Osteocyte (in vitro differentiated cells): ENCODE measurements at regions not wholly inside any gene's neighbourhood (a gene's known extent, or its start where the extent isn't known, plus 50 kb on each side); places are given as distances from the start of the nearest gene placed in this dataset.

ENCODE experiments used
- DNase-seq: peaks from one replicate; pipeline ENCODE4 v3.0.0; 2021; ENCODE audit warnings: mixed read lengths; ENCODE audit not compliant: unreplicated experiment; ENCODE audit errors: extremely low spot score
- H3K27ac Mint-ChIP-seq: one replicate; pipeline ENCODE4 v1.8.0; 2021; ENCODE audit warnings: mild to moderate bottlenecking, mixed read lengths; ENCODE audit not compliant: unreplicated experiment
- H3K27me3 Mint-ChIP-seq: one replicate; pipeline ENCODE4 v1.8.0; 2021; ENCODE audit warnings: mixed read lengths; ENCODE audit not compliant: unreplicated experiment
- H3K36me3 Mint-ChIP-seq: one replicate; pipeline ENCODE4 v1.8.0; 2021; ENCODE audit warnings: mixed read lengths; ENCODE audit not compliant: unreplicated experiment
- H3K4me1 Mint-ChIP-seq: one replicate; pipeline ENCODE4 v1.8.0; 2021; ENCODE audit warnings: mixed read lengths; ENCODE audit not compliant: unreplicated experiment
- H3K4me3 Mint-ChIP-seq: one replicate; pipeline ENCODE4 v1.8.0; 2021; ENCODE audit warnings: mild to moderate bottlenecking, moderate library complexity, mixed read lengths; ENCODE audit not compliant: unreplicated experiment
- H3K9me3 Mint-ChIP-seq: one replicate; pipeline ENCODE4 v1.8.0; 2021; ENCODE audit warnings: mixed read lengths; ENCODE audit not compliant: unreplicated experiment
- CTCF ChIP-seq: fragments of 200-600 bp; sonication (generic); IDR thresholded peaks from 2 replicates; pipeline ENCODE4 v1.5.0; 2021; ENCODE audit warnings: antibody characterized with exemption, mild to moderate bottlenecking, moderate library complexity

GRCh38 chr7:13518738-13519137 is 470.7 kb downstream of the ETV1 start:
- no peak overlapping the region for H3K27ac Mint-ChIP-seq
- H3K4me1 Mint-ChIP-seq, result no peaks in the 10 kb centered on the region
- DNase-seq, result no peak
- no peaks in the 10 kb centered on the region for H3K36me3 Mint-ChIP-seq
- H3K4me3 Mint-ChIP-seq, result no peak overlapping the region
- TF ChIP-seq CTCF, result no peak
- no peaks in the 10 kb centered on the region for H3K9me3 Mint-ChIP-seq
- H3K27me3 Mint-ChIP-seq, result peaks cover 7% of the 10 kb centered on the region

- Mint-ChIP-seq H3K27ac (no peak overlapping the region), H3K36me3 (no peaks in the 10 kb centered on the region), H3K4me1 (no peaks in the 10 kb centered on the region), H3K27me3 (peaks cover 10% of the 10 kb centered on the region), H3K4me3 (no peak overlapping the region), H3K9me3 (no peaks in the 10 kb centered on the region)
- no peak for DNase-seq
- TF ChIP-seq CTCF, result no peak
Observed at GRCh38 chr7:13524076-13524475, 465.4 kb downstream of the ETV1 start.

DNA sequence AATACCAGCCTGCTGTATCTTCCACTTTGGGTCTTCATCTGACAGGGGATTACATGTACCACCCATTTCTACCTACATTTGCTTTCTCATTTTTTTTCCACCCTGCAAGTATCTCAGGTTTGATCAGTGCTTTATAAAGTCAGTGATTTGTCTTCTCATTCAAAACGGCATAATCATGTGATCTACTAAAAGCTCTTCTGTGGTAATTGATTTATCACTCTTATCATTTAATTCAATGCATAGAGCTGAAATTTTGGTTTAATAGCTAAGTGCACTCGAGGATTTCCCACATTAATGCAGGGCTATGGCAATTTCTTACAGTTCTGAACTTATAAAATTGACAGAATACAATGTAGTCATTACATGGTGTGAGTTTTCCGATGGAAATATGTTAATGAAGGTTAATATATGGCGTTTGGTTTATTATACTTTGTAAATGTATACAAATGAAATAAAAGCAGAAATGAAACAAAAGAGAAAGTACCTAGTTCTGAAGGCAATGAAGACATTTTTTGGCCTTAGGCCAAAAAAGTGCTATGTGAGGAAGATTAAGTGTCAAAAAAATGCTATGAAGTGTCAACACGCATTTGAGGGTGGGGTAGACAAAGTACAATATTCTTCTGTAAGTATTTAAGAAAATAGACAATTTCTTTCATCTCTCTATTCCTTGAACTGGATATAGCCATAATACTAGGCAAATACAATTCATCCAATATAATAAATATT is 457.3 kb downstream of the ETV1 start:
- no peak for TF ChIP-seq CTCF
- Mint-ChIP-seq H3K27me3 (peaks cover 5% of the 10 kb centered on the region), H3K9me3 (no peaks in the 10 kb centered on the region), H3K4me1 (peaks cover 3% of the 10 kb centered on the region), H3K36me3 (no peaks in the 10 kb centered on the region), H3K27ac (no peak overlapping the region), H3K4me3 (no peak overlapping the region)
- no peak for DNase-seq

GRCh38 chr7:13538669-13539068 is 450.8 kb downstream of the ETV1 start:
- no peaks in the 10 kb centered on the region for H3K36me3 Mint-ChIP-seq
- TF ChIP-seq CTCF, result no peak
- H3K9me3 Mint-ChIP-seq, result no peaks in the 10 kb centered on the region
- H3K27ac Mint-ChIP-seq, result no peak overlapping the region
- no peaks in the 10 kb centered on the region for H3K4me1 Mint-ChIP-seq
- H3K27me3 Mint-ChIP-seq, result no peaks in the 10 kb centered on the region
- no peak overlapping the region for H3K4me3 Mint-ChIP-seq
- no peak for DNase-seq

DNA sequence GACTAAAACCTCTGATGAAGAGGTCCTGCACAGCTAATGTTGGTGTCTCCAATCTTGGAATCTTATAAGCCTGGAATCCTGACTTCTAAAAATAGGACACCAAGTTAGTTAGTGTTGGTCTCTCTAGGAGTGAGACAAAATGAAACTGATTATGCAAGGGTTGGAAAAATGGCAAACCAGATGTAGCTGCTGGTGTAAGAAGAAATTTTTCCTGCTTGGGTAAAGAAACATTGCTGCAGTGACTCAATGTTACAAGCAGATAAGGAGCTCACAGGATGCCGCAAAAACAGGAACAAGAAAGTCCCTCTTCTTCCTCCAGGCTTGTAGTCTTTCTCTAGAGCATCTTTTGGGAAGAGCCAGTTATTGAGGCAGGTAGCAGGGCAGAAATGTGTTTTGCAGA is 449.0 kb downstream of the ETV1 start:
- Mint-ChIP-seq H3K27ac (no peak overlapping the region), H3K4me3 (no peak overlapping the region), H3K4me1 (no peaks in the 10 kb centered on the region), H3K27me3 (no peaks in the 10 kb centered on the region), H3K36me3 (no peaks in the 10 kb centered on the region), H3K9me3 (no peaks in the 10 kb centered on the region)
- no peak for DNase-seq
- TF ChIP-seq CTCF, result no peak
